HG02852 (cell line): ENCODE measurements at regions not wholly inside any gene's neighbourhood (a gene's known extent, or its start where the extent isn't known, plus 50 kb on each side); places are given as distances from the start of the nearest gene placed in this dataset.
"Not testable (repeated sequence)": the region's sequence is repeated elsewhere in the genome, so short reads cannot be mapped to it uniquely, and the experiment has no call there.

Experiments used
- ATAC-seq: cut with Tn5 transposase; IDR thresholded peaks from one replicate; pipeline ENCODE4 v1.9.1; 2021; ENCODE audit warnings: mild to moderate bottlenecking, moderate library complexity; ENCODE audit not compliant: unreplicated experiment

DNA sequence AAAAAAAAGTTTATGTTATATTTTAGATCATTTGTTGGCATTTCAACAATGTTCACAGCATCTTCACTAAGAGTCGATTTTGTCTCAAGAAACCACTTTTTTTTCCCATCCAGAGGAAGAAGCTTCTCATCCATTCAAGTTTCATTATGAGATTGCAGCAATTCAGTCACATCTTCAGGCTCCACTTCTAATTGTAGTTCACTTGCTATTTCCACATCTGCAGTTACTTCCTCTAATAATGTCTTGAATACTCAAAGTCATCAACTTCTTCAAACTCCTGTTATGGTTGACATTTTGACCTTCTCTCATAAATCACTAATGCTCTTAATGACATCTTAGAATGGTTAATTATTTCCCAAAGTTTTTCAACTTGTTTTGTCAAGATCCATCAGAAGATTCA lies 61.3 kb upstream of the CHORDC1 start:
- no peak for ATAC-seq

DNA sequence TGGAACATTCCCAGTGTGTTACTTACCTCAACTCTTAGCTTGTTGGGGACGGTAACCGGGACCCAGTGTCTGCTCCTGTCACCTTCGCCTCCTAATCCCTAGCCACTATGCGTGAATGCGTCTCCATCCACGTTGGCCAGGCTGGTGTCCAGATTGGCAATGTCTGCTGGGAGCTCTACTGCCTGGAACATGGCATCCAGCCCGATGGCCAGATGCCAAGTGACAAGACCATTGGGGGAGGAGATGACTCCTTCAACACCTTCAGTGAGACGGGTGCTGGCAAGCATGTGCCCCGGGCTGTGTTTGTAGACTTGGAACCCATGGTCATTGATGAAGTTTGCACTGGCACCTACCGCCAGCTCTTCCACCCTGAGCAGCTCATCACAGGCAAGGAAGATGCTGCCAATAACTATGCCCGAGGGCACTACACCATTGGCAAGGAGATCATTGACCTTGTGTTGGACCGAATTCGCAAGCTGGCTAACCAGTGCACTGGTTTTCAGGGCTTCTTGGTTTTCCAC lies 59.8 kb upstream of the CHORDC1 start:
- not testable (repeated sequence) for ATAC-seq

DNA sequence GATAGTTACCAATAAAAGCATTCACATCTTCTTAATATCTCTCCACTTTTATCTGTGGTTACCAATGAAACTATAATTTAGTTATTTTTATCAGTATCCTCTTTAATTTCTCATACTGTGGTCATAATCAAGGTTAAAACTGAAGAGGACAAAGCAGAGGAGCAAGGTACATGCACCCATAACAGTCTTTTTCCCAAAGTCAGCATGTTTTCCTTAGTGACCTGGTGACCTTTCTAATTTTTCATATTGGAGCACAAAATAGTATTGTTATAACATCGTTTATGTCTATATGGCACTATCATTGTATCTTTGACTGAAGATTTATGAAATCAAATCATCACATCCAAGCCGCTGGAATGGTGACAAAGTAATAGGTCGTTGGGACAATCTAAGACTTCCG lies 51.5 kb upstream of the CHORDC1 start:
- no peak for ATAC-seq
